ENCODE measurements at regions not wholly inside any gene's neighbourhood (a gene's known extent, or its start where the extent isn't known, plus 50 kb on each side); places are given as distances from the start of the nearest gene placed in this dataset.

GRCh38 chr22:25475257-25476022 lies 89.0 kb upstream of the GRK3 start:
- TF ChIP-seq POLR2A (IDR thresholded peaks at IDR 0.05; ENCODE audit: extremely low read depth, insufficient read length) (no peak), CTCF (IDR thresholded peaks at IDR 0.05; ENCODE audit: low read depth, low read length) (no peak), MAX (IDR thresholded peaks at IDR 0.05; ENCODE audit: low read depth, low read length) (no peak), MYC (IDR thresholded peaks at IDR 0.05; ENCODE audit: low read depth, low read length) (no peak)
